Tibial nerve (tissue), 3 donors: ENCODE measurements at regions not wholly inside any gene's neighbourhood (a gene's known extent, or its start where the extent isn't known, plus 50 kb on each side); places are given as distances from the start of the nearest gene placed in this dataset.

Source experiments
- POLR2A ChIP-seq, 2 donors: fragments of 450-650 bp; IDR thresholded peaks; one replicate each; pipeline ENCODE4 v1.6.1; 2017; ENCODE audit warnings: antibody characterized with exemption in 2 of 2, mild to moderate bottlenecking in 2 of 2, moderate library complexity in 2 of 2
- TF ChIP-seq, protein P1 (sequence below), 5 experiments: fragments of 200-600 bp in 3 of 5; fragments of 450-650 bp in 2 of 5; sonication (generic) in 3 of 5; IDR thresholded peaks; one replicate each; pipeline ENCODE4 v1.5.1; 2016 to 2019; ENCODE audit warnings: antibody characterized with exemption in 5 of 5, mild to moderate bottlenecking in 3 of 5, moderate library complexity in 2 of 5

DNA sequence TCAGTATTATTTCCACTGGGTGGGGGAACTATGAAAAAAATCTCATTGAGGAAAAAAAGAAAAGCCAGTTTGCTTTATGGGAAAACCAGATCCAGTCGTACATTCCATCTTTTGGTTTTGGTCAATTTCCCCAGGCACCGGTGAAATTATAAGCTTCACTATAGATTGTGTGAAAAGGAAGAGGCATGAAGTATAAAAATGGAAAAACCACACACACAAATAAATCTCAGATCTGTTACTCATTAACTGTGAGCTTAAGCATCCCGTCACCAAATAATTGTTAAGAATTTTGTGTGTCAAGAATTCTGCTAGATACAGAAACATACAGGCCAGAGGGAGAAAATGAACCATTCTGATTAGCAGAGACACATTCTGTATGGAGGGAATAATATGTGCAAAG is 405.5 kb upstream of the CELF2 start:
- TF ChIP-seq, protein P1, sequence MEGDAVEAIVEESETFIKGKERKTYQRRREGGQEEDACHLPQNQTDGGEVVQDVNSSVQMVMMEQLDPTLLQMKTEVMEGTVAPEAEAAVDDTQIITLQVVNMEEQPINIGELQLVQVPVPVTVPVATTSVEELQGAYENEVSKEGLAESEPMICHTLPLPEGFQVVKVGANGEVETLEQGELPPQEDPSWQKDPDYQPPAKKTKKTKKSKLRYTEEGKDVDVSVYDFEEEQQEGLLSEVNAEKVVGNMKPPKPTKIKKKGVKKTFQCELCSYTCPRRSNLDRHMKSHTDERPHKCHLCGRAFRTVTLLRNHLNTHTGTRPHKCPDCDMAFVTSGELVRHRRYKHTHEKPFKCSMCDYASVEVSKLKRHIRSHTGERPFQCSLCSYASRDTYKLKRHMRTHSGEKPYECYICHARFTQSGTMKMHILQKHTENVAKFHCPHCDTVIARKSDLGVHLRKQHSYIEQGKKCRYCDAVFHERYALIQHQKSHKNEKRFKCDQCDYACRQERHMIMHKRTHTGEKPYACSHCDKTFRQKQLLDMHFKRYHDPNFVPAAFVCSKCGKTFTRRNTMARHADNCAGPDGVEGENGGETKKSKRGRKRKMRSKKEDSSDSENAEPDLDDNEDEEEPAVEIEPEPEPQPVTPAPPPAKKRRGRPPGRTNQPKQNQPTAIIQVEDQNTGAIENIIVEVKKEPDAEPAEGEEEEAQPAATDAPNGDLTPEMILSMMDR (IDR thresholded peaks at IDR 0.05), result no peak
- no peak for TF ChIP-seq POLR2A (IDR thresholded peaks at IDR 0.05)
